Medulla oblongata (tissue), 1 donor: ENCODE measurements at regions not wholly inside any gene's neighbourhood (a gene's known extent, or its start where the extent isn't known, plus 50 kb on each side); places are given as distances from the start of the nearest gene placed in this dataset.
"Not testable (repeated sequence)": the region's sequence is repeated elsewhere in the genome, so short reads cannot be mapped to it uniquely, and the experiment has no call there.

Source experiments
- DNase-seq: peaks from one replicate; pipeline ENCODE4 v3.0.0-alpha.2; 2015; ENCODE audit errors: extremely low spot score

GRCh38 chr20:25798174-25798993 is 101.7 kb upstream of the ZNF337 start:
- not testable (repeated sequence) for DNase-seq

GRCh38 chr20:25797062-25797461 is 100.4 kb upstream of the ZNF337 start:
- DNase-seq: not testable (repeated sequence)

- DNase-seq: not testable (repeated sequence)
These were observed 80.6 kb upstream of the ZNF337 start for GRCh38 chr20:25777241-25777640.

- DNase-seq: not testable (repeated sequence)
These were observed 78.1 kb upstream of the ZNF337 start for GRCh38 chr20:25774711-25775110.

- not testable (repeated sequence) for DNase-seq
These were observed 77.5 kb upstream of the ZNF337 start for GRCh38 chr20:25774203-25774602.

- not testable (repeated sequence) for DNase-seq
These were observed 75.8 kb upstream of the ZNF337 start for GRCh38 chr20:25772437-25772836.

GRCh38 chr20:25771818-25772217 is 75.2 kb upstream of the ZNF337 start:
- DNase-seq: not testable (repeated sequence)

GRCh38 chr20:25761596-25761995 is 64.9 kb upstream of the ZNF337 start:
- no peak for DNase-seq

GRCh38 chr20:25761046-25761445 is 64.4 kb upstream of the ZNF337 start:
- DNase-seq: not testable (repeated sequence)

- DNase-seq: peak; percentile 47
These were observed 54.4 kb upstream of the ZNF337 start for GRCh38 chr20:25750765-25751696.

- no peak for DNase-seq
These were observed 53.6 kb upstream of the ZNF337 start for GRCh38 chr20:25750220-25750764.

GRCh38 chr20:25749649-25750048 is 53.0 kb upstream of the ZNF337 start:
- DNase-seq: no peak
